HG02852 (cell line): ENCODE measurements at regions not wholly inside any gene's neighbourhood (a gene's known extent, or its start where the extent isn't known, plus 50 kb on each side); places are given as distances from the start of the nearest gene placed in this dataset.
"Not testable (repeated sequence)": the region's sequence is repeated elsewhere in the genome, so short reads cannot be mapped to it uniquely, and the experiment has no call there.

Experiments used
- ATAC-seq: cut with Tn5 transposase; IDR thresholded peaks from one replicate; pipeline ENCODE4 v1.9.1; 2021; ENCODE audit warnings: mild to moderate bottlenecking, moderate library complexity; ENCODE audit not compliant: unreplicated experiment

DNA sequence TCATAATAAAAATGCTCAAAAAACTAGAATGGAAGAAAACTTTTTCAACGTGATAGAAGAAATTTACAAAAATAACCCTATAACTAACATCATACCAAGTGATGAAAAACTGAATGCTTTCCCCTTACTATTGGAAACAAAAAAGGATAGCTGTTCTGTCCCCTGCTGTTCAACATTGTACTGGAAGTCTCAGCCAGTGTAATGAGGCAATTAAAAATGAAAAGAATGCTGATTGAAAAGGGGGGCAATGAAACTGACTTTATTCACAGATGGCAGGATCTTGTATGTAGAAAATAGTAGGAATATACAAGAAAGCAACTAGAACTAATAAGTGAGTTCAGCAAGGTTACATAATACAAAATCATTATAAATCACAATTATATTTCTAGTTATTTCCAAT lies 337.9 kb upstream of the KITLG start:
- ATAC-seq: no peak

DNA sequence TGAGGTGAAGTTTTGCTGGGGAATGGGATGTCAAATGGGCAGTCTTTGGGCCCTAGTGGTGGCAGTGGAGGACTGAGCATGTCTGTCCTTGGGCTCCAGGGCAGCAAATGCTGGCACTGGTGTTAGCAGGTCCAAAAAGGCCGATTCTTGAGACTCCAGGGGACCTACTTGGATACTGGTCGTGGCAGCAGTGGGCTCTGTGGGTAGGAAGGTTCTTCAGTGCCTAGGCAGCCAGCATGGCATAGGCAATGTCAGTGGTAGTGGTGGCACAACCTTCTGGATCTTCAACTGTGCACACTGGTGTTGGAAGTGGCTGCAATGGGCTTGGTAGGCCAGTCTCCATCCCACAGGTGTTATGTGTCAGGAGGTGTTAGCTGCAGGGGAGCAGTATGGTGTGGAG lies 334.7 kb upstream of the KITLG start:
- no peak for ATAC-seq

DNA sequence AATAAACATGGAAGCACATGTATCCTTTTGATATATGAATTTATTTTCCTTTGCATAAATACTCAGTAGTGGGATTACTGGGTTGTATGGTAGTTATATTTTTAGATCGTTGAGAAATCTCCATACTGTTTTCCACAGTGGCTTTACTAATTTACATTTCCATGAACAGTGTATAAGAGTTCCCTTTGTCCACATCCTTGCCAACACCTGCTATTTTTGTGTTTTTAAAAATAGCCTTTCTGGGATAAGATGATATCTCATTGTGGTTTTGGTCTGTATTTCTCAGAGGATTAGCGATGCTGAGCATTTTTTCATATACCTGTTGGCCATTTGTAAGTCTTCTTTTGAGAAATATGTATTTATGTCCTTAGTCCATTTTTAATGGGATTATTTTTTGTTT lies 329.2 kb upstream of the KITLG start:
- ATAC-seq: no peak

DNA sequence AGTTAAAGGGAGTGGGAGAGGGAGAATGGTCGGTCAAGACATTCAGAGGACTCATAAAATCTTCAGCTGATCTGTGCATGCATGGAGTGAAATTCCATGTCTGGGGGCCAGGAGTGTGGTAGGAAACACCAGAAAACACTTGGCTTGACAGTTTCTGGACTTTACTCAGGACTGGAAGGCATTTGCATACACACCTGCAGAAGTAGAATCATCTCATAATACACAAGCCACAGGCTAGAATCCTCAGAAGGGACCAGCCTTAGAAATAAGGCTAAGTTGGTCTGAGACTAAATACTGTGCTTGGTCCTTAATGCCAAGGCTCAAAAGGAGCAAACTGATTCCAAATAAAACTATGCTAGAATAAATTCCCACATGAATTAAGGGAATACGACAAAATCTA lies 328.1 kb upstream of the KITLG start:
- ATAC-seq: no peak

DNA sequence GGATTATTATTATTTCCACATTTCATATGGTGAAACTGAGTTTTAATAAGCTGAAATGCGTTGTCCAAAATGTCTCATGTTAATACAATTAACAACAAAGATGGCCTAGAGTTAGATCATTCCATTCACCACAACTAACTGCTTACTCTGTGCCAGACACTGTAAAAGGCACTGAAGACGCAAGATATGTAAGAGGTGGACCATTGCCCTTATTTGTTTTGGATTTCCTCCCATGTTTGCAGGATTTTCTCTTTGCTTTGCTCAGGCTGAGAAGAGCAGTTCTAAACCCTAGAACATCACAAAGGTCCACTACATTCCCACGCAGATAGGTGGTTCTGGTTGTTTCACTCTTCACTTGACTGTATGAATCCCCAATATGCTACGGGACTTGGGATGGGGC lies 324.4 kb upstream of the KITLG start:
- ATAC-seq: no peak

DNA sequence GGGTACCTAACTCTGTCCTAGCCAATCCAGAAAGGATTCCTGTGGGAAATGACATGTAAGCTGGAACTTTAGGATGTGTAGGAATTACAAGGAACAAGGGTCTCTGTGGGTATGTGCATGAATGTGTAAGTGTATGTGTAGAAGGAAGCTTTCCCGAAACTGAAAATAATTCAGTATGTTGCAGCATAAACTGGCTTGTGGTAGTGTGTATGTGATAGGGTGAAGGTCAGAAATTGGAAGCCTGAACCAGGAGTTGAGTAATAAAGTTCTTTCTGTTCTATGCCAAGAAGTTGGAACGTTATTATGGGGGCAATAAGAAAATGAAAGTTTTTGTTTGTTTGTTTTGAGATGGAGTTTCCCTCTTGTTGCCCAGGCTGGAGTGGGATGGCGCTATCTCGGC lies 323.1 kb upstream of the KITLG start:
- no peak for ATAC-seq

DNA sequence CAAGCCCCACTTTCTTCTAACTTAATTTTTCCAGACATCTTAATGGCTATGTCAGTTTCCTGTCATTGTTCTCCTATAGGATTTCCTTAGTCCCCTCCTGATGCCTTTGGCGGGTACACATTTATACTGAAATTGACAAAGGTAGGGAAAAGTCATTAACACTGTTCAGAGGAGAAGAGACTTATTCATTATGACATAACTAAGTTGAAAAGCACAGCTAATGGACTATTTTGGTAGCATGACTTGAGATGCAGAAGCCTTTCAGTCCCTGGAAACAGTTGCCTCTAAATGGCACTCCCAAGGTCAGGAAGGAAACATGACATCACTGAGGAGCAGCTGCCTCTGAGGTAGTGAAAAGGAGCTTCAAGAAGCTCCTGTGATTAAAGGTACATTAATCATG lies 317.5 kb upstream of the KITLG start:
- no peak for ATAC-seq

DNA sequence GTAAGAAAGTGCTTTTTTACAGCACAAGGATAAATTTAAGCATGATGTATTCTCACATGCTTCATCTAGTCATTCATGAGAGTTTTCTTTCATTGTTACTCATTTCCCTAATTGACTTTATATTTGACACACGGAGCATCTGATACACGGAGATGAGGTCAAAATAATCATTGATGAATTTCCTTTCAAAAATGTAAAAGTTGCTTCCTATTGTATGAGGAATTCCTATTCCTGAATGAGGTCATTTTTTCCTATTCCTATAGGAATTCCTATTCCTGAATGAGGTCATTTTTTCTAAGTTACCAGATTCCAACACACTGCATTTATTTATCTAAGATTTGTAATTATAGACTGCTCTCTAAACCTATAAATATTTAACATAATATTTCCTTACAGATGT lies 316.7 kb upstream of the KITLG start:
- no peak for ATAC-seq

DNA sequence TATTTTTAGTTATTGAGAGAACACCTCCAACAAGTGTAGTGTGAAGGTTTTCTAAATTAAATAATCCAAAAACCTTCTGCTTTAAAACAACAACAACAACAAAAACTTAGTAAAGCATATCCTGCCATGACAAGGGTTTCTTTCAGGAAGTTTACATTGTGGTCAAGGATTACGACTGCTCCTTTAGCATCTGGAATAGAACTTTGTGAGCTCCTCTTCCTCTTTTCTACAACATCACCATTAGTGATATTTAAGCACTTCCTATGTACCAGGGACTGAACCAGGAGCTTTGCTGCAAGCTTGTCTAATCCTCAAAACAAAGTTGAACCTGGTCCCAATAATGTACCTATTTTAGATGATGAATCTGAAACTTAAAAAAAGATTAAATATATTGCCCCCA lies 315.4 kb upstream of the KITLG start:
- ATAC-seq: no peak

DNA sequence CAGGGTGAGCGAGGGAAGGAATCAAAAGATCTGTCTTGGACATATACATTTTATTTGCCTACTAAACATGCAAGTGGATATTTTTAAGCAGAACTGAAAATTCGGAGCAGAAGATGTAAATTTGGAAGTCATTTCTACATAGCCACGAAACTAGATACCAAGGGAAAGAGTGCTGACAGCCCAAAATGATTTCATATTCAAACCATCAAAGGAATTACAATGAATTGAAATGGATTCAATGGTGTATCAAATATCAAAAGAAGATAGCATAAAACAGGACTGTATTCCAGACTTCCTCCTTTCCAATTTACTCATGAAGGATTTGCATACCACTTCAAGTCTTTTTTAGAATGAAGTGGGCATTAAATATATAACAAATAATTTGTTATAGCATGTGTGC lies 313.5 kb upstream of the KITLG start:
- ATAC-seq: no peak

DNA sequence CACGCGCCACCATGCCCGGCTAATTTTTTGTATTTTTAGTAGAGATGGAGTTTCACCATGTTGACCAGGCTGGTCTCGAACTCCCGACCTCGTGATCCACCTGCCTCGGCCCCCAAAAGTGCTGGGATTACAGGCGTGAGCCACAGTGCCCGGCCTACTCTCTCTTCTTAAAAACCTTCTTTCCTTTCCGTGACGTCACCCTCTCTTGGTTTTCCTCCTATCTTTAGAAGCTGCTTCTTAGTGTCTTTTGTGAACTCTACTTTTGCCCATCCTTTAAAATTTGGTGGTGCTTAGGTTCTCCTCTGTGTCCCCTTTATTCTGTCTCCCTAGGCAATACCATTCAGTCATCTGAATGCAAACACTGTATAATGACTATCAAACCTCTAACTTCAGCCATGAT lies 311.2 kb upstream of the KITLG start:
- not testable (repeated sequence) for ATAC-seq

DNA sequence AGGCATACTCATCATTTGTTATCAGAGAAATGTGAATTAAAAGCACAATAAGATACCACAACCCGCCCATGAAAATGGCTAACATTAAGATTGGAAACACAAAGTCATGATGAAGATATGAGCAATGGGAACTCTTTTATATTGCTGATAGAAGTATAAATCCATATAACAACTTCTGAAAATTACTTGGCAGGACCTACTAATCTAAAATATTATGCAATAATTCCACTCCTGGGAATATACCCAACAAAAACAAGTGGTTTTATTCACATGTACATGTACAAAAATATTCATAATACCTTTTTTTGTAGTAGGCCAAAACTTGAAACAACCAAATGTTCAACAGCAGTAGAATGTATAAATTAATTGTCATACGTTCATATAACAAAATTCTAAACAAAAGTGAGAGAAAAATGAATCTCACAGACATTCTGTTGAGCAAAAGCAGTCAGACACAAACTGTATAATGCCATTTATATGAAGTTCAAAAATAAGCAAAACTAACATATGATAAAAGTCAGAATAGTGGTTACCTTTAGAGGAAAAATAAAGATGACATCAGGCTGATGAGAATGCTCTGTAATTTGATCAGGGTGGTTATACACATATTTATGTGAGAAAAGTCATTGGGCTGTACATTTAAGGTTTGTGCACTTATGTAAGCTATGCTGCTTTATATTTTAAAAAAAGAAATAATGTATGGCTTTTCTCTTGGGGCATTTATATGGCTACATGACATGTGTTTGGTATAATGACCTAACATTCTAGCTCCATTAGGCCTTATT lies 309.2 kb upstream of the KITLG start:
- no peak for ATAC-seq

DNA sequence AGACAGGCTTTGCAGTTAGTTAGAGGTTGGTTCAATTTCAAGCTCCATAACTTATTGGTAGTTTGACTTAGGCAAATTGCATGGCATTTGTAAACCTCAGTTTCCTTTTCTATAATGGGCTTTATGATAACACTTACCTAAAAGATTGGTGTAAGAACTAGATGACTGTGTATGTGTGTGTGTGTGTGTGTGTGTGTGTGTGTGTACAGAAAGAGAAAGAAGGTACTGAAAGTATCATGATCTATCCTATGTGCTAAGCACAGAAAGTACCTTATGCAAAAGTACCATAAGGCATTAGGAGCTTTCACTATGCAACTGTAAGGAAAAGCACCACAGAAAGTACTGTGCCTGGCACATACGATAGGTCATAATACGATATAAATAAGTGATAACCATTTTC lies 304.3 kb upstream of the KITLG start:
- ATAC-seq: peak; percentile 82

DNA sequence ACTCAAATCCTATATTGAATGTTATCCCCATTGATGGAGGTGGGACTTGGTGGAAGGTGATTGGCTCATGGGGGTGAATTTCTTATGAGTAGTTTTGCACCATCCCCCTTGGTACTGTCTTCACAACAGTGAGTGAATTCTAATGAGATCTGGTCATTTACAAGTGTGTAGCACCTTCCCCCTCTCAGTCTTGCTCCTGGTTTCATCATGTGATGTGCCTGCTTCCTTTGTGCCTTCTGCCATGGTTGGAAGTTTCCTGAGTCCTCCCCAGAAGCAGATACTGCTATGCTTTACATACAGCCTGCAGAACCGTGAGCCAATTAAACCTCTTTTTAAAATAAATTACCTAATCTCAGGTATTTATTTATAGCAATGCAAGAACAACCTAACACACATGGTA lies 302.4 kb upstream of the KITLG start:
- no peak for ATAC-seq

DNA sequence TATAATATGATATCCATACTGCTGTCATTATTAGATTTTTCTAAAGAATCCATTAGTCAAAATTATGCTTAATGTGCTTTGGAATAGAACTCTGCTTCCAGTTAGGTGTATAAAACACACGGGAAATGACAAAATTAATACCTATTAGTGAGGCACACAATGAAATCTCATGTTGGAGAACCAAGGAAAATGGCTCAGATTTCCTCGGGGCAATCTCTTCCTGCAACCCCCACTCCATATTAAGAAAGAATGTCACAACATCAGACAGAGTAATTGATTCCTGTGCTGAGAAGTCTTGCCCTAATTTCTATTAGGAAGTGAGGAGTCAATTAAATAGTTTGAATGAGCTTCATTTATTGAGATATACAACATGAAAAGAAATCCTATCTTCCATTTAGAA lies 299.8 kb upstream of the KITLG start:
- no peak for ATAC-seq

DNA sequence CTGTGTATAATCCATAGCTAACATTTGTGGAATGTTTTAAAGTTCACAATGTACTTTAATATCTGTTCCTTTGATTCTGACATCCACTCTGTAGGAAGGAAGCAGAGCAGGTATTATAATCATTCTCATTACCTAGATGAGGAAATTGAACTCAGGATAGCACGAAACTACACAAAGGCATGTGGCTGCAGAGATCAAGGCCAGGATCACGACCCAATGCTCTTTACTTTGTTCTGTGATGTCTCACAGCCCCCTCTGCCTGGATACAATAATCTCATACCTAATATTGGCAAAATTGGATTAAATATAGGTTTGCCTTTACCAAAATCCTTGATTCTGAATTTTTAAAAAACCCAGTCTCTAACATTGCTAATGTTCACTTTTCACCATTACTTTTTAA lies 298.0 kb upstream of the KITLG start:
- ATAC-seq: no peak

DNA sequence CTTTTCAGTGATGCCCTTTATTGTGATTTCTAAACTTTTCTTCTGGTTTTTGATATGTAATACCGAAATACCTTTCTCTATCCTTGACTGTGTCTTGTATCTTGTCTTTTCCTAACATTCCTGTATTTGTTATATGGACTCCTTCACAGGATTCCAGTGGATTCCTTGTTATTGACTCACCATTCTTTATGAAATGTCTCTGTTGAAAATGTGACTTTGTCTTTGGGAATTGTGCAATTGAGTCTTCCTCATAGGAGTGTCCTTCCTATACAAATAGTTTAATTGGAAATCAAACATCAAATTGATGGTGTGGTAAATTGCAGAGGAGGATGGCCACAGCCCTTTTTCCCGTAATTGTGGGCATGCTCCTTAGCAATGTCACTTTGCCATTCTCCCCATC lies 296.6 kb upstream of the KITLG start:
- no peak for ATAC-seq

DNA sequence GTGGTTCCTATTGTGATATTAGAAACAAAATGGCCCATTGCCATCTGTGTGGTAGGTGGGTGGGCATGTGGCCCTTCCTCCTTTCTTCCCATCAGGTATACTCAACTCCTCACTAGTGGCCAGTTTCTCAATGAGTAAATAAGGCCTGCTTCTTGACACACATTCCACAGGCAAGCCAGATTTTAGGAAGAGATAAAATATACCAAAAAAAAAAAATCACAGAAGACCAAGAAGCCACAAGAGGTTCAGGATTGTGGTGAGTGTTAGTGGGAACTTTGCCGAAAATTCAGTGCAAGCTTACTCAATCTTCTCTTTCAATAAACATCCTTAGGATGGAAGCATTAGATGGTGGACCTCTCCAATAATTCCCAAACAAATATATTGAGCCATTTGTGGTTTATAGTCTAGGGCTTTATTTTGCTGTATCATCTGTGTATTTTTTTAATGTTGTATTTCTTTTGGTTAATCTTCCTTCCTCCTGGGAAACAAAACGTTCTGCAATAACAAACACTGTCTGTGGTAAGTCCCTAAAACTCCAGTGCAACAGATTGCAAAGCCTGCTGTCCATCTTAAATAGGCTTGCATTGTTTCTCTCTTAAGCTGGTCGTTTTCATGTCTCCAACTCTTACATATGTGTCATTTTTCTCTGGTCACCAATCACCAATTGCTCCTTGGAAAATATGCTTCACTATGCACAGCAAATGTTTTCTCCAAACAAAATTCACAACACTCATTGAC lies 289.9 kb upstream of the KITLG start:
- ATAC-seq: no peak

DNA sequence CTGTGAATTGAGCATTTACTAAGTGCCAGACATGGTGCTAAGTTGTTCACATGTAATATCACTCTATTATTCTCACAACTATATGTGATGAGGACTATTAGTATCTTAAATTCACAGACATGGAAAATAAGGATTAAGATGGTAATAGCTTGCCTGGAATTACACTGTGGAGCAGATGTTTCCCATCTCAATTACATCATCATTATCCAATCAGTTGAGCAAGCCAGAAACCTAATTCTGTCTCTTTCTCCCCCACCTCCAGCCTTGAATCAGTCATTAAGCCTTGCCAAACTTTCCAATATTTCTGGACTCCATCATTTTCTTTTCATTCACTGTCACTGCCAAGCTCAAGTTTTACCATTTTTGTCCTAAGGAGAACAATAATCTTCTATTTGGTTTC lies 287.8 kb upstream of the KITLG start:
- no peak for ATAC-seq

DNA sequence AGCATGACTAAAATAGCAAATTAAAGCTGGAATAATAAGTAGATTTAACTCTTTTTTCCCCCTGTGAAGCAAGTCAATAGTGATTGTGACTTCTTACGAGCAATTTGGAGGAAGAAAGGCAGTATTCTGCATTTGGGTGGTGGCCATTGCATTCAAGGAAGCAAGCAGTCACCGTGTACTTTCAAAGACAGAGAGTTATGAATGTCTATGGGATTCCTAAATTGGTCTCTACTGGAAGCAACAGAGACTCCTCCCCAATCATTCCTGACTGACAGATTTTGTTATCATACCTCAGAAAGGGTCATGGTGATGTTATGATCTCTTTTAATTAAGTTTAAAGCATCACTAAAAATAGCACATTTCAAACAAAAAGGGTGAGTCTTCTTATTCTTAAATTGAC lies 287.2 kb upstream of the KITLG start:
- no peak for ATAC-seq

DNA sequence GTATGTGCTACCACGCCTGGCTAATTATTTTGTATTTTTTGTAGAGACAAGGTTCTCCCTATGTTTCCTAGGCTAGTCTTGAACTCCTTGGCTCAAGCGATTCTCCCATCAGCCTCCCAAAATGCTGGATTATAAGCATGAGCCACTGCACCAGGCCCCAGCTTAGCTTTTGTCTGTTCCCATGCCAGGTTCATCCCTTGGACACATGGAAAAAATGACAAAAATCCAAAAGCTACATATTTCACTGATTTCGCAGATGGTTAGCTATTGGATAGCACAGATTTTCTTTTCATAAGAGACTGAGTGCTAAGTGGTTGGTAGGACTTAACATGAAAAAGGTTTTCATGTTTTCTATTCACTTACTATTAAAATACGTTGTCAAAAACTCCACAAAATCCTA lies 286.6 kb upstream of the KITLG start:
- ATAC-seq: no peak

DNA sequence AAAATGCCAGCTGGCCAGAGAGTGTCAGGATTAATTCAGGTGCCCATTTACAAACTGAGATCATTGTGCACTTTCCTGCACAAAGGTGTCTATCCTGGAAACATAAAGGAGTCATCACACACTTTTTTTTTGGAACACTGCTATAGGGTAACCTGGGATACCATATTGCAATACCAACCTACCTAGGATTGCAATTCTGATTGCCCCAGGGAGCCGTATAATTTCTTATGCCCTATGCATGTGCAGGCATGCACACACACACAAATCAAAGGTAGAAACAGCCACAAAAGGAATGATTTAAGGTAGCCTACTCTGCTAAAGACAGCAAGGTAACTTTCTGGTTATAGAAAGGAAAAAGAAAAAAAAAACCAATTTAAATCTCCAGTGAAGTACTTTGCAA lies 285.3 kb upstream of the KITLG start:
- ATAC-seq: no peak

DNA sequence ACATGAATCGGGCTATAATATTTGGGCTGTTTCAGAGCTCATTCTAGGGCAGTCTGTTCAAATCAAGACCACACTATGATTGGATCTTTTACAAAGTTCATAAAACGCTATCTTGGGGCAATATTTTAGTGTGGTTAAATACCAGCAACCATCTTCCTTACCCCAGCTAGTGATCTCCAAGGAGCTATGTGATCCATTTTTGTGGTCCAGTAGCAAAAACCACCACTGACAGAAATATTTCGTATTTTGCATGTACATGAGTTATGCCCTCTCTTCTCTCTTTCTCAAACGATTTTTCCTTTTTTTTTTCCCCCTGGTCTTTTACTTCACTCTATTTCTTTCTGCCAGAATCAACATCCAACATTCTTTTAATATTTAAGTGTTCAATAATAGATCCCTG lies 280.6 kb upstream of the KITLG start:
- ATAC-seq: no peak
